GM18867 (cell line): ENCODE measurements at regions not wholly inside any gene's neighbourhood (a gene's known extent, or its start where the extent isn't known, plus 50 kb on each side); places are given as distances from the start of the nearest gene placed in this dataset.
"Not testable (repeated sequence)": the region's sequence is repeated elsewhere in the genome, so short reads cannot be mapped to it uniquely, and the experiment has no call there.

Experiments
- ATAC-seq: cut with Tn5 transposase; IDR thresholded peaks from one replicate; pipeline ENCODE4 v1.9.1; 2021; ENCODE audit warnings: mild to moderate bottlenecking, moderate library complexity; ENCODE audit not compliant: unreplicated experiment

DNA sequence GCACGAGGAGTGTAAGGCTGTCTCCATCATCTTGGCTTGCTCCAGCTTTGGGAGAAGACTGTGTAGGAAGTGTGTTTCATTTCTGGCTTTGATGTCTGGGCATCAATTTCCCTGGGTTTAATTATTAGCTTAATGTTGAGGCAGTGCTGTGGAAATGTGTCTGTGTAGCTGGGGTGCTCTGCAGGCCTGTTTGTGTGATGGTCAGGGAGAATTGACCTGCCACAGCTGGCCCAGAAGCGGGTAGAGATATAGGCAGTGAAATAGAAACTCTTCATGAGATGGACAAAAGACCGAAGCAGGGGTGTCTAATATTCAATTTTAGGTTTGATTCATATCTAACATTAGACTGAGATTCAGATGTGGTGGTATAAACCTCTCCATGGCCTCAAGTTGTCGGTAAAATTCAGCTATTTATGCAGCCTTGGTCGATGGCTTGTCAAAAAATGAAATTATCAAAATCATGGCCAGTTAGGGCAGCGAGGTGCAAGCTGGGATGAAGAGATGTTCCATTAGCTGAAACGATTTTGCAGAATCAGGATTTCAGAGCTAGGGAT lies 95.3 kb upstream of the SNX9 start:
- no peak for ATAC-seq

DNA sequence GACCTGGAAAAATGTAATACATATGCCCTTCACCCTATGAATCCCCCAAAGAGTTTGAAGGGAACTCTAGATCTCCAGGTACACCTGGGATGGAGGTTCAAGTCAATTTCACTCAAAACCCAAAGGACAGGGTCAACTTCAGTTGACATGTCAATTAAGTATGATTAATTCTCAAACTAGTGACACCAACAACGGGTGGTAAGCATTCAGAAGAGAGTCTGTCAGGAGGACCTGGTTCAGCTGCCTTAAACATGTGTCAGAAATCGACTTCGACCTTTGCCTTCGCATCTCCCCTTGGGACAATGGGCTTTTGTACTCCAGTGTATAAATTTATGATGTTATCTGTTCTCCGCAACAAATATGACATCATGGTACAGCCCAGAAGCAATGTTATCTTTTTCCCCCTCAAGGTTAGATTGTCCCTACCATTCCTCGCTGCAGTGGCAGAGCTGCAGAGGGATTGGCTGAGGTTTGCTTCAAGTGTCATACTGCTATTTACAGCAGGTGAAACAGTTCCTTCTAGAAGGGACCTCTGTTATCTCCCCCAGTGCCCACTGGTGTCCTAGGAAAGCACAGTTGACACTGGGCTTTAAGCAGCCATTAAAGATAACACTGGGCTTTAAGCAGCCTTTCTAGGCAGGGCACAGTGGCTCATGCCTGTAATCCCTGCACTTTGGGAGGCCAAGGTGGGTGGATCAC lies 94.7 kb upstream of the SNX9 start:
- ATAC-seq: no peak

DNA sequence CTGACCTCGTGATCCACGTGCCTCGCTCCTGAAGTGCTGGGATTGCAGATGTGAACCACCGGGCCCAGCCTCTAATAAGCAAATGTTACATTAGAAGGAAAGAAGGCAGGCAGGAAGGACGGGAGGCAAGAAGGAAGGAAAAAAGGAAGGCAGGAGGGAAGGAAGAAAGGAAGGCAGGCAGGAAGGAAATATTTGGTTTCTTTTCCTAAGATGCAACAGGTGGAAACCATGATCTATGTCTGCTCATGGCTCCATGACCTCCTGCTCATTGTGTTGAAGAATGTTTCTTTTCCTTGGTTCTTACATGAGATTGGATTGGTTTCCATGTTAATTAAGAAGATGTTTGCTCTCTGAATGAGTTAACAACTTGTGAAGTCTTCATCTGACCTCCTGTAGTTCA lies 91.8 kb upstream of the SNX9 start:
- ATAC-seq: no peak

DNA sequence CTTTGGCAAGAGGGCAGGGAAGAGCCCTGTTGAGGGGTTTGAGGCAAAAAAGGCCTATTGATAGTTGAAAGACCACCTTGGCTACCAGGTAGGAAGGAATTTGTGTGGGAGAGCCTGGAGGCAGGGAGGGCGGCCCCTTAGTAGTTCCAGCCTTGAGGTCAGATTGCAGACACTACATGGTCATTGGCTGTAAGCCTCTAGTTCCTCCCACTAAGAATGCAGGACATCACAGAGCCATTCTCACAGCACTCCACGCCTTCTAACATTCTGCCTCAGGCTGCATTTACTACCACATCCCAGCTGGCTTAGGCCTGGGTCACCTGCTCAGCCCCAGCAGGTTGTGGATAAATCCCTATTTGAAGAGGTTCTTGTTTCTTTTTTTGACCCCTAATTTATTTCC lies 91.0 kb upstream of the SNX9 start:
- no peak for ATAC-seq

DNA sequence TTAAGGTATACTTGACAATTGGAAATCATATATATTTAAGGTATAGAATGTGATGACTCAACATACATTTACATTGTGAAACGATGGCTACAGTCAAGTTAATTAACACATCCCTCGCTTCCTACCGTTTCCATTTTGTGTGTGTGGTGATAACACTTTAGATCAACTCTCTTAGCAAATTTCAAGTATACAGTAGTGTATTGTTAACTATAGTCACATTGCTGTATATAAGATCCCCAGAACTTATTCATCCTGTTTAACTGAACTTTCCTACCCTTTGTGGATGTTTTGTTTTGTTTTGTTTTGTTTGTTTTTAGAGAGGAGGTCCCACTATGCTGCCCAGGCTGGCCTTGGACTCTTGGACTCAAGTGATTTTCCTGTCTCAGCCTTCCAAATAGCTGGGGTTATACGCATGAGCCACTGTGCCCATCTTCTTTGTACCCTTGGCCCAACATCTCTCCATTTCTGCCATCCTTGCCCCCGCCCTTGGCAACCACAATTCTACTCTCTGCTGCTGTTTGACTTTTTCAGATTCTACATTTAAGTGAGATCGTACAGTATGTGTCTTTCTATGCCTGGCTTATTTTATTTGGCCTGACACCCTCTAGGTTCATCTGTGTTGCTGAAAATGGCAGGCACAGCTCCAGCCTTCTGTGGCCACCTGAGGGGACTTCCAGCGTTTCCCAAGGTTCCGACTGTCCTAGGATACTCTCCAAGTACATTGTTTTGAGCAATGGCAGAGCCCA lies 90.5 kb upstream of the SNX9 start:
- no peak for ATAC-seq

DNA sequence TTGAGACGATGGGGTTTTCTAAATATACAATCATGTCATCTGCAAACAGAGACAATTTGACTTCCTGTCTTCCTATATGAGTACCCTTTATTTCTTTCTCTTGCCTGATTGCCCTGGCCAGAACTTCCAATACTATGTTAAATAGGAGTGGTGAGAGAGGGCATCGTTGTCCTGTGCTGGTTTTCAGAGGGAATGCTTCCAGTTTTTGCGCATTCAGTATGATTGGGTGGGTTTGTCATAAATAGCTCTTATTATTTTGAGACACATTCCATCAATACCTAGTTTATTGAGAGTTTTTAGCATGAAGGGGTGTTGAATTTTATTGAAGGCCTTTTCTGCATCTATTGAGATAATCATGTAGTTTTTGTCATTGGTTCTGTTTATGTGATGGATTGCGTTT lies 86.5 kb upstream of the SNX9 start:
- not testable (repeated sequence) for ATAC-seq

DNA sequence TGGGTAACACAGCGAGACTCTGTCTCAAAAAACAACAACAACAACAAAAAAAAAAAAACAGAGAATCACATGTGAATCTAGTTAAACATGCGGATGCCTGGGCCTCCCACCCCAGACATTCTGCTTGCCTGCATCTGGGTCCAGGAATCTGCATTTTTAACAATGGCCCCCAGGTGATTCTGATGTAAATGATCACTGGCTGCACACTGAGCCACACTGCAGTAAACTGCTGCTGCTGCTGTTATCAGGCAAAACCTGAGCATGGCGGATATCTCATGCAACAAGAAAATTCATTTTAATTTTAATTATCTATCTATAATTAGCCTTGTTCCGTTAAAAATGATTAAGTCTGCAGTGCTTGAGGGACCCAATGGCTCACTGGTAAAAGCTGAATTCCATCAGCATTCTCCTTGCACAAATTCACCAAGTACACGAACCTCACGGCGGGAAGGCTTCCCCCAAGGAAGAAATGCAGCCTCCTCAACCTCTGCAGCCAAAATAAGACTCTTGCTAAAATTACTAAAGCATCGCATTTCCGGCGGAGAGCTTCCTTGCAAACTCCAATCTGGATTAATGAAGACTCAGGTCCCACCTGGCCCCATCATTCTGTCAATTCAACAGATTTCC lies 81.6 kb upstream of the SNX9 start:
- ATAC-seq: no peak

DNA sequence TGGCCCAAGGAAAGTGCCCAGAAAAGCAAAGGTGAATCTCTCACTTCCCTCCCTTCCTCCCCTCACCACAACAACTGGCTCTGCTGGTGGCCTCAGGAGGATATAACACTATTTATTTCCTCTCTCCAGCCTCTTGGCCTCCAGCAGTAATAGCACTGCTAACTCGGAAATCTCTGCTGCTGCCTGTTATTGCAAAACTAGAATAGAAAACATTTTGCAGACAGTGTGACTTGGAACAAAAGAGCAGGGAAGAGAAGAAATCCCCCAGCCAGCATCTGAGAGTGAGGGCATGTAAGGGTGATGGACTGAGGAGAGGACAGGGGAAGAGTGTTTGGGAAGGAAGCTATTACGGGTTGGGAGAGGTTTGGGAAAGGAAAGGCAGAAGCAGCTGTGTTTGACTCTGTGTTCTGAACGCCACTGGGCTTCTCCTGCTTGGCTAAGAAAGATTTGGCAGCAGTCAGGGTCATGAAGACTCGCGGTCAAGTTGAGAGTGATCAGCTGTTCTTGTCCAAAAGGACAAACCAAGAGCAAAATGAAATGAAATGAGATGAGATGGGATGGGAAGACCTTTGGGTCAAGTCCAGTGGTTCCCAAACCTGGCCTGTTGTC lies 81.0 kb upstream of the SNX9 start:
- no peak for ATAC-seq

DNA sequence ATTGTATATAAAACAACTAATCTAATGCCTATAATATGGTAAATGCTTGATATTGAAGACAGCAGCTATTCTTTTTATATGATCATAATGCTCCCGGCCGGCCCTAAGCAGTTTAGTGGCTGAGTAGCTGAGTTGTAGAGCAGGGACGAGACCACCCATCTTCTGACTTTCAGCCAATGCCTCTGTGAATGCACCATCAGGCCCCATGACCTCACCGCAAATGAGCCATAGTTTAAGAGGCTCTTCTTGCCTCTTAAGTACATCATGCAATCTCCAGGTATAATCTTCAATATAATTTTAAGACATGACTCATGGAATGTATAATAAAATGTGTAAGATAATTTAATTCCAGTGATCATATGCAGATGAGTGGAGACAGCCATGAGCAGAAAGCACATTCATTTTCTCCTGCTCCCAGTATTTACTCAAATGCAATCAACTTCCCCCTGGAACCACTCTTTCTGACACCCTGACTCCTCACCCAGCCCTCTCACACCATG lies 78.9 kb upstream of the SNX9 start:
- ATAC-seq: no peak

DNA sequence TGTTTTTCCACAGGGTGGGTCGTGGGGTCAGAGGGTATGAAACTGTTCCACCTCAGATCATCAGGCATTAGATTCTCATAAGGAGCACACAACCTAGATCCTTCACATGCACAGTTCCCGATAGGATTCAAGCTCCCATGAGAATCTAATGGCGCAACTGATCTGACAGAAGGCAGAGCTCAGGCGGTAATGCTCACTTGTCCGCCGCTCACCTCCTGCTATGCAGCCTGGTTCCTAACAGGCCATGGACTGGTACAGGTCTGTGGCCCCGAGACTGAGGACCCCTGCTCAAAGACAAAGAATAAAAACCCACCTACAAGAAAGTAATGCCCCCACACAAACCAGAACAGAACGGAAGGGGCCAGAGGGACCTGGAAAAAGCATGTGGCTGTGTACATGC lies 76.1 kb upstream of the SNX9 start:
- no peak for ATAC-seq

DNA sequence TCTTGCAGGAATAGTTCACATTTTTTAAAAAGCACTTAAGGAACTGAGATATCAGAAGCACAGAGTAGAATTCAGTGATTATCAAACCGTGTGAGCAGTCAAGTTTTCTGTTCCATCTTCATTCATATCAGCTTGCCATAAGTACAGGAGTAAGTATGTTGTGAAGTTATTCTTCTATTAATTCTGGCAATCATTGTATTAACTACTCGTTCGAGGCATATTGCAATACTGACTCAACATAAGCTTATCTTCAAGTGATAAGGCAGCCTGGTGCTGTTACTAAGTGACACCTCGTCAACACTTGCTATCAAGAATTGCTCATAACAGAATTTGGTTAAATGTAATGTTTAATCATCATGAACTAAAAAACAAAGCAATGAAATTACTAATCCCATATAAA lies 75.7 kb upstream of the SNX9 start:
- no peak for ATAC-seq

DNA sequence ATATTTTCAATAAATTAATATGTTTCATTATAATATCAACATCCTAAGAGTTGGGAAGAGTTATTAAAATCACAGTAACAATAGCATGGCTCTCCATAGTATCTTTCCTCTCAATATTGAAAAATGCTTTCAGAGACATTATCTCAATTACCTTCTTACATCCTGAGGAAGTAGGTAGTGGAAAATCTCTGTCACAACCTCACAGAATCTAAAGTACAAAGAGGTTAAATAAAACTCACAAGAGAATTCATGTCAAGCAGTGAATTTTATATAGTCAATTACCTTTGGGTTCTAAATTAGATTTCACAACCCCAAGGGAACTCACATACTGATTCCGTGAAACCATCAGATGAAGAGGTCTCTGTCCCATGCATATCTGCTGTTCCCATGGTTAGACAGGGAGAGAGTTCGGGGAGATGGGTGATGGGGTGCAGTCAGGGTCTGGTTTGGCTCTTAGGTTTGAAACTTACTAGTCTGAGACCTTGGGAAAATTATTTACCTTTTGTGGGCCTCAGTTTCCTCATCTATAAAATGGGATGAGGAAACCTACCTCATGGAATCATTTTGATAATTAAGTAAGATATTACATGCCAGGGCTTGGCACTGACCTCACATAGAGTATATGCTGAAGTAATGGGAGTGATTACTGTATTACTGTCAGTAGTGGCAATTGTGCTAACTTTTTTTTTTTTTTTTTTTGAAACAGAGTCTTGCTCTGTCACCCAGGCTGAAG lies 74.0 kb upstream of the SNX9 start:
- no peak for ATAC-seq

DNA sequence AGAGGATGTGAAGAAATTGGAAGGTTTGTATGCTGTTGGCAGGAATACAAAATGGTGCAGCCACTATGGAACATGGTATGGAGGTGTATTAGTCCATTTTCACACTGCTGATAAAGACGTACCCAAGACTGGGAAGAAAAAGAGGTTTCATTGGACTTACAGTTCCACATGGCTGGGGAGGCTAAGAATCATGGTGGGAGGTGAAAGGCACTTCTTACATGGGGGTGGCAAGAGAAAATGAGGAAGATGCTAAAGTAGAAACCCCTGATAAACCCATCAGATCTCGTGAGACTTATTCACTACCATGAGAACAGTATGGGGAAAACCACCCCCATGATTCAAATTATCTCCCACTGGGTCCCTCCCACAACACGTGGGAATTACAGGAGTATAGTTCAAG lies 72.1 kb upstream of the SNX9 start:
- not testable (repeated sequence) for ATAC-seq

DNA sequence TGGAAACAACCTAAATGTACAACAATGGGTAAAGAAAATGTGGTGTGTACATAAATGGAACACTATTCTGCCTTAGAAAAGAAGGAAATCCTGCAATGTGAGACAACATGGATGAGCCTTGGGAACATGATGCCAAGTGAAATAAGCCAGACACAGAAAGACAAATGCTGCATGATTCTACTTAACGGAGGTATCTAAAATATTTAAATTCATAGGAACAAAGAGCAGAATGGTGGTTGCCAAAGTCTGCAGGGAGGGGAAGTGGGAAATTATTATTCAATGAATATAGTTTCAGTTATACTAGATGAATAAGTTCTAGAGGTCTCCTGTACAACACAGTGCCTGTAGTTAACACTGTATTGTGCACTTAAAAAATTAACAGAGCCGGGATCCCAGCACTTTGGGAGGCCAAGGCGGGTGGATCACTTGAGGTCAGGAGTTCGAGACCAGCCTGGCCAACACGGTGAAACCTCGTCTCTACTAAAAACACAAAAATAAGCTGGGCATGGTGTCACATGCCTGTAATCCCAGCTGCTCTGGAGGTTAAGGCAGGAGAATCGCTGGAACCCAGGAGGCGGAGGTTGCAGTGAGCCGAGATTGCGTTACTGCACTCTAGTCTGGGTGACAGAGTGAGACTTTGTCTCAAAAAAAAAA lies 71.4 kb upstream of the SNX9 start:
- no peak for ATAC-seq

DNA sequence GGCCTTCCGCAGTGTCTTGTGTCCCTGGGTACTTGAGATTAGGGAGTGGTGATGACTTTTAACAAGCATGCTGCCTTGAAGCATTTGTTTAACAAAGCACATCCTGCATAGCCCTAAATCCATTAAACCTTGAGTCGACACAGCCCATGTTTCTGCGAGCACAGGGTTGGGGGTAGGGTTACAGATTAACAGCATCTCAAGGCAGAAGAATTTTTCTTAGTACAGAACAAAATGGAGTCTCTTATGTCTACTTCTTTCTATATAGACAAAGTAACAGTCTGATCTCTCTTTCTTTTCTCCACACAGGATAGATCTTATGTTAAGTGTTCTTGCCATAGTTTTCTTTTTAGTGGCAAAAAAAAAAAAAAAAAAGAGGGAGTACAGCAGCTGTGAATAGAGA lies 70.2 kb upstream of the SNX9 start:
- ATAC-seq: not testable (repeated sequence)

DNA sequence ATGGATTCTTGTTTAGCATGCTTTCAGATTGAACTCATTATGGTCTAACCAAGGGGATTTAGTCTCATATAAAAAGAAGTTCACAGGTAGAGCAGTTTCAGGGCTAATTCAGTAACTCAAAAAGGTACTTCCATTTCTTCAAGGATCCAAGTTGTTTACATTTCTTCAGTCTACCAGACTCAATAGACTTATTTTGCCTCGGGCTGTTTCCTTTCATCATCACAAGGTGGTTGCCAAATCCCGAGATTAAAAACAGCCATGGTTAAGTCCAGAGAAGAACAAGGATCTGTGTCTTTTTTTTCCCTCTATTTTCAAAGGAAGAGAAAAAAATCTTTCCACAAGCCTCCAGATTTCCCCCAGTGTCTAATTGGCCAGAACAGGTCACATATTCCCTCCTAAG lies 69.8 kb upstream of the SNX9 start:
- no peak for ATAC-seq

DNA sequence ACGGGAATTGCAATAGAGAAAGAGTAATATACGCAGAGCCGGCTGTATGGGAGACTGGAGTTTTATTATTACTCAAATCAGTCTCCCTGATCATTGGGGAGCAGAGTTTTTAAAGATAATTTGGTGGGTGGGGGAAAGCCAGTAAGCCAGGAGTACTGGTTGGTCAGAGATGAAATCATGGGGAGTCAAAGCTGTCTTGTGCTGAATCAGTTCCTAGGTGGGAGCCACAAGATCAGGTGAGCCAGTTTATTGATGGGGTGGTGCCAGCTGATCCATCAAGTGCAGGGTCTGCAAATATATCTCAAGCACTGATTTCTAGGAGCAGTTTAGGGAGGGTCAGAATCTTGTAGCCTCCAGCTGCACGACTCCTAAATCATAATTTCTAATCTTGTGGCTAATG lies 69.2 kb upstream of the SNX9 start:
- not testable (repeated sequence) for ATAC-seq

DNA sequence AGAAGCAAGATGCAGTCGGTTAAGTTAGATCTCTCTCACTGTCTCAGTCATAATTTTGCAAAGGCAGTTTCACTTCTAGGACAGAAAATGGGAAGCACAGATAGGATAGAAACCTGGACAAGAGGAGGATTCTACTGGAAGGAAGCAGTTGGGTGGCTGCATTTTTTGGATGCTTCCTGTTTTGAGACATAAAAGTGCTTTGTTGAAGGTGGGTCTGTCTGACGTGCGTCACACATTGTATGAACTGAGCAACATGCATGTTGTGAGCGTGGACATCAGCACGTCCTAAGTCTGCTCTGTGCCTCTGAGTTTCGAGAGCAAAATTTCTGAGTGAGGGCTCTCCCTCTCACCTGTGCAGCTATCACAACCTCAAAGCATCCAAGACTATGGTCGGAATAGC lies 68.7 kb upstream of the SNX9 start:
- ATAC-seq: no peak

DNA sequence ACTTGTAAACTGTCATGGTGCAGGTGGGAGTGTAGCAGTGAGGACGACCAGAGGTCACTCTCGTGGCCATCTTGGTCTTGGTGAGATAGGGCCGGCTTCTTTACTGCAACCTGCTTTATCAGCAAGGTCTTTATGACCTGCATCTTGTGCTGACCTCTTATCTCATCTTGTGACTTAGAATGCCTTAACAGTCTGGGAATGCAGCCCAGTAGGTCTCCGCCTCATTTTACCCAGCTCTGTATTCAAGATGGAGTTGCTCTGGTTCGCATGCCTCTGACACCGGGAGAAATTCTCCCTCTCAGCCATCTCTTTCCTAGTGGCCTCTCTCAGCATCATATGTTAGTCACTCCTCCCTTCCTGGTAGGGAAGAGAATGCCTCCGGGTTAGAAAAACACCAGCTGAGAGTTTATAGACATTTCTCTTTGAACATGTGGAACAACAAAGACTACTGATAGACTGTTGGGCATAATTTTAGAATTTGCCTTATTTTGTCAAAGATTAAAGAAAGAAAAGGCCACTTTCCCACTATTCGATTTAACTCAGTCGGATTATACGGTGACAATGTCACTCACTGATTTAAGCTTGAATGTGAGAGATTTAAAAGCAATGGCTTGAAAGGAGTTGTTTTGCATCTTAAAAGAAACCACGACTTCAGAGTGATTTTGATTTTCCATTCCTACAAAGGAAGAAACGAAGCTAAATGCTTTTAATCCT lies 67.9 kb upstream of the SNX9 start:
- no peak for ATAC-seq
